ENCODE measurements at regions not wholly inside any gene's neighbourhood (a gene's known extent, or its start where the extent isn't known, plus 50 kb on each side); places are given as distances from the start of the nearest gene placed in this dataset.

GRCh38 chr14:97349463-97349862 is 552.3 kb downstream of the VRK1 start:
- H3K4me3 ChIP-seq (ENCODE audit: low read depth, low read length): no peak overlapping the region
- TF ChIP-seq POLR2A (IDR thresholded peaks at IDR 0.05; ENCODE audit: extremely low read depth, insufficient read length) (no peak), MYC (IDR thresholded peaks at IDR 0.05; ENCODE audit: low read depth, low read length) (no peak), CTCF (IDR thresholded peaks at IDR 0.05; ENCODE audit: low read depth, low read length) (no peak)
- TF ChIP-seq, protein P1, sequence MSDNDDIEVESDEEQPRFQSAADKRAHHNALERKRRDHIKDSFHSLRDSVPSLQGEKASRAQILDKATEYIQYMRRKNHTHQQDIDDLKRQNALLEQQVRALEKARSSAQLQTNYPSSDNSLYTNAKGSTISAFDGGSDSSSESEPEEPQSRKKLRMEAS (IDR thresholded peaks at IDR 0.05; ENCODE audit: low read depth, low read length): no peak

GRCh38 chr14:97349946-97350345 is 552.8 kb downstream of the VRK1 start:
- DNase-seq (ENCODE audit: low read depth): no peak
- TF ChIP-seq POLR2A (IDR thresholded peaks at IDR 0.05; ENCODE audit: extremely low read depth, insufficient read length): no peak
- TF ChIP-seq CTCF (IDR thresholded peaks at IDR 0.05; ENCODE audit: low read depth, low read length): no peak
- TF ChIP-seq MYC (IDR thresholded peaks at IDR 0.05; ENCODE audit: low read depth, low read length): no peak
- TF ChIP-seq, protein P1 (IDR thresholded peaks at IDR 0.05; ENCODE audit: low read depth, low read length): no peak
- no peak overlapping the region for H3K4me3 ChIP-seq (ENCODE audit: low read depth, low read length)

More at GRCh38 chr14:97349463-97349862, 552.3 kb downstream of the VRK1 start:
- DNase-seq (ENCODE audit: low read depth): no peak

- H3K4me3 ChIP-seq (ENCODE audit: low read depth, low read length): no peak overlapping the region
- DNase-seq (ENCODE audit: low read depth): no peak
- TF ChIP-seq, protein P1 (IDR thresholded peaks at IDR 0.05; ENCODE audit: low read depth, low read length): no peak
- no peak for TF ChIP-seq POLR2A (IDR thresholded peaks at IDR 0.05; ENCODE audit: extremely low read depth, insufficient read length)
- TF ChIP-seq MYC (IDR thresholded peaks at IDR 0.05; ENCODE audit: low read depth, low read length): no peak
- no peak for TF ChIP-seq CTCF (IDR thresholded peaks at IDR 0.05; ENCODE audit: low read depth, low read length)
Measured at GRCh38 chr14:97350415-97350814, 553.2 kb downstream of the VRK1 start.

DNA sequence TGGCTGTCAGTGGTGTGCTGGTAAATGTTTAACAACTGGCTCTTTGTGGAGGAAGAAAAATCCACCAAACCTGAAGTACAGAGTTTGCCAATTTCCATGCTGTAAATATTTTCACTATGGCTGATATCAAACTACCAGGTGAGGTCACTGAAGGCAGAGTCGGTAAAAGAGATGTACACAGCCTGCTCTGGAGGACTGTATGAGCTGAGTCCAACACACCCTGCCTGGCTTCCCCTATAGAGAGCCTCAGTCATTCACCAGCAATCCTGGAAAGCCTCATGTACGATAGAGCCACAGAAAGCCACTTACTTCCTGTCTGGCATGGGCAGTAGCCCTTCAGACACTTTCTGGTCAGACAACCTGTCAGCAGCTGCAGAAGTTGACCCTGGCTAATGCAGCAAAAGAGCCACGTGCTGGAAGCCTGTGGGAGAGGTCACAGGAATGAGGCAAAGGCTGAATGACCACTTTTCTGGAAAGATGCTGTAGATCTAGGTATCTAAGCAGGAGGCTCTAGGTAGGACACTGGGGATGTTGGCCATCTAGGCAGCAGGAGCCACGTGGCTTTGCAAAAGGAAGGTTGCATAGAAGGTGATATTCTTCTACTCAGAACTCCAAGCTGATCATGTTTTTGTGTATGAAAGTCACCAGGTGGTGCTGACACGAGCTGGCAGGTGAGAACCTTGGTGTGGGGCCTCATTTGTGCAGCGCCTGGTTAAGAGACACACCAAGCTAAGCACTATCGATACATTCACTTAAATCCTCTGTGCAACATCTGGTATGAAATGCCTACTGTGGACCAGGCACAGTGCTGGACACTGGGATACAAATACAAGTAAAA is 553.9 kb downstream of the VRK1 start:
- TF ChIP-seq MYC (IDR thresholded peaks at IDR 0.05; ENCODE audit: low read depth, low read length) (no peak), POLR2A (IDR thresholded peaks at IDR 0.05; ENCODE audit: extremely low read depth, insufficient read length) (no peak), CTCF (IDR thresholded peaks at IDR 0.05; ENCODE audit: low read depth, low read length) (no peak)
- TF ChIP-seq, protein P1 (IDR thresholded peaks at IDR 0.05; ENCODE audit: low read depth, low read length): no peak
- H3K4me3 ChIP-seq (ENCODE audit: low read depth, low read length): no peak overlapping the region

GRCh38 chr14:97353102-97353501 is 555.9 kb downstream of the VRK1 start:
- H3K4me3 ChIP-seq (ENCODE audit: low read depth, low read length): no peak overlapping the region
- TF ChIP-seq POLR2A (IDR thresholded peaks at IDR 0.05; ENCODE audit: extremely low read depth, insufficient read length): no peak
- TF ChIP-seq, protein P1 (IDR thresholded peaks at IDR 0.05; ENCODE audit: low read depth, low read length): no peak
- no peak for TF ChIP-seq MYC (IDR thresholded peaks at IDR 0.05; ENCODE audit: low read depth, low read length)
- no peak for TF ChIP-seq CTCF (IDR thresholded peaks at IDR 0.05; ENCODE audit: low read depth, low read length)
- no peak for DNase-seq (ENCODE audit: low read depth)

More for the DNA sequence above, 553.9 kb downstream of the VRK1 start:
- no peak for DNase-seq (ENCODE audit: low read depth)

Data from NB4 (cell line).